NT2/D1 (cell line): ENCODE measurements at regions not wholly inside any gene's neighbourhood (a gene's known extent, or its start where the extent isn't known, plus 50 kb on each side); places are given as distances from the start of the nearest gene placed in this dataset.
"Not testable (repeated sequence)": the region's sequence is repeated elsewhere in the genome, so short reads cannot be mapped to it uniquely, and the experiment has no call there.

ENCODE experiments used
- DNase-seq: peaks from one replicate; pipeline ENCODE4 v3.0.0-alpha.2; 2011; ENCODE audit warnings: low read depth, low spot score
- H3K27me3 ChIP-seq: 2 replicates; pipeline ENCODE4 v1.6.0; 2011; ENCODE audit warnings: mild to moderate bottlenecking; ENCODE audit not compliant: insufficient read length, insufficient read depth
- H3K36me3 ChIP-seq: 2 replicates; pipeline ENCODE4 v1.6.1; 2011; ENCODE audit warnings: mild to moderate bottlenecking, low read length, mixed read lengths; ENCODE audit not compliant: insufficient read depth, insufficient read length
- H3K4me1 ChIP-seq: 2 replicates; pipeline ENCODE4 v1.5.1; 2011; ENCODE audit not compliant: insufficient read depth, insufficient read length
- H3K4me3 ChIP-seq: 2 replicates; pipeline ENCODE4 v1.5.1; 2011; ENCODE audit warnings: low read depth; ENCODE audit not compliant: insufficient read length
- H3K9ac ChIP-seq: 2 replicates; pipeline ENCODE4 v1.6.0; 2011; ENCODE audit warnings: low read depth; ENCODE audit not compliant: insufficient read length
- H3K9me3 ChIP-seq: 2 replicates; pipeline ENCODE4 v1.5.1; 2011; ENCODE audit warnings: mild to moderate bottlenecking, low read length; ENCODE audit not compliant: insufficient read depth
- SUZ12 ChIP-seq: IDR thresholded peaks from 2 replicates; pipeline ENCODE4 v1.6.1; 2011; ENCODE audit not compliant: insufficient read length, insufficient read depth; ENCODE audit errors: extremely low read depth
- YY1 ChIP-seq: IDR thresholded peaks from 2 replicates; pipeline ENCODE4 v1.6.1; 2011; ENCODE audit not compliant: insufficient read length, insufficient read depth
- ZNF274 ChIP-seq: IDR thresholded peaks from 2 replicates; pipeline ENCODE4 v1.6.1; 2011; ENCODE audit warnings: mild to moderate bottlenecking, low read depth, low read length

DNA sequence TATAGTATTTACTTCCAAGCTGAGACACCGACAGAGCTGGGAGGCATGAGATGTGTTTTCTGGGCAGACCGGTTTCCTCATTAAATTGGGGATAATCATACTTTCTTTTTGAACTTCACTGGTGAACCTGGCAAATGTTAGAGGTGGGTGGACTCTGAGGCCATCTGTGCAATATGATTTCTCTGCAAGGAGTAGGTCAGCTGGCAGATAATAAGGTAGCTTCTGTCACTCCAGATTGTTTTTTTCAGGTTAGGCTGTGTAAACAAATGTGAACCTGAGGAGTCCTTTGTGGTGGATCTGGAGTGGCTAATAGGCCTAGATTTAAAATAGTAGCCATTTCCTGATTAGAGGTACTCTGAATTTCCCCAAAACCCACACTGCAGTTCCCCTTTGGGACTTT is 75.4 kb upstream of the S1PR3 start:
- no peaks in the 10 kb centered on the region for H3K4me1 ChIP-seq
- H3K27me3 ChIP-seq = no peaks in the 10 kb centered on the region
- DNase-seq = no peak
- TF ChIP-seq SUZ12 (no peak), ZNF274 (no peak), YY1 (no peak)
- peaks cover 24% of the 10 kb centered on the region for H3K9me3 ChIP-seq
- H3K9ac ChIP-seq = no peak overlapping the region
- no peaks in the 10 kb centered on the region for H3K36me3 ChIP-seq
- H3K4me3 ChIP-seq = no peak overlapping the region

DNA sequence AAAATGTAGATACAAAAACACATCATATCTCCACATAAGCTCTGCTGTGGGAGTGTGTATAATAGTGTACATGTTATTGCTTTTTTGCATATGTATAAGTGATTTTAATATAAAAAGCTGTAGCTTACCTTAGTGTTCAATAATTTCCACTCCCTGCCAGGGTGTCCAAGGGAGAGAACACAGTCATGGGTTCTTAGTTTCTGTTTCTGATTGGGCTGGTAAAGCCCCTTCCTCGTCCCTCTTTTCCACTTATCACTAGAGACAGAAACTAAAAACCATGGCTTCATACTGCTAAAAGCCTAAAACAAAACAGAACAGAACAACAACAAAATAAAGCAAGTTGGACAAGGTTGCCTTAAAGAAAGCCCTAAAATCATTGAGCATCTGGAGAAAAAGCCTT is 74.4 kb upstream of the S1PR3 start:
- Histone ChIP-seq H3K9ac (no peak overlapping the region), H3K27me3 (no peaks in the 10 kb centered on the region), H3K4me3 (no peak overlapping the region), H3K4me1 (no peaks in the 10 kb centered on the region), H3K9me3 (peaks cover 24% of the 10 kb centered on the region), H3K36me3 (no peaks in the 10 kb centered on the region)
- no peak for TF ChIP-seq ZNF274
- no peak for TF ChIP-seq SUZ12
- no peak for TF ChIP-seq YY1
- no peak for DNase-seq

DNA sequence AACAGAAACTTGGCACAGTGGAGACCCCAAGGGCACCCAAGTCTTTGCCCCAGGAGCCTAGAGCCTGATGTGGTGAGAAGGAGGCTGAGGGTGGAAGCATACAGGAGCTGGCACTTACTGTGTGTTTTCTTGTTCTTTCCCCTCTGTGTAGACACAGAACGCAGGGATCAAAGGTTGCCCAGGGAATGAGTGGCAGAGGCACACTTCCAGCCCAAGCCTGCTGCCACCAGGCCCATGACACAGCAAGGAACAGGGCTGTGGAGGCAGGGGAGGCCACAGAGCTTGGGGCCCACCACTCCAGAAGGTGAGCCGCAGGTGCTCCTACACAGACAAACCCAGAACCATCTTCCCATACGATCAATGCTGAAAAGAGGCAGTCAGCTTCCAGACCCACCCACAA is 73.9 kb upstream of the S1PR3 start:
- peaks cover 24% of the 10 kb centered on the region for H3K9me3 ChIP-seq
- H3K9ac ChIP-seq = no peak overlapping the region
- H3K27me3 ChIP-seq = no peaks in the 10 kb centered on the region
- H3K4me1 ChIP-seq = no peaks in the 10 kb centered on the region
- TF ChIP-seq ZNF274 (no peak), SUZ12 (no peak), YY1 (no peak)
- no peak for DNase-seq
- H3K36me3 ChIP-seq = no peaks in the 10 kb centered on the region
- no peak overlapping the region for H3K4me3 ChIP-seq

DNA sequence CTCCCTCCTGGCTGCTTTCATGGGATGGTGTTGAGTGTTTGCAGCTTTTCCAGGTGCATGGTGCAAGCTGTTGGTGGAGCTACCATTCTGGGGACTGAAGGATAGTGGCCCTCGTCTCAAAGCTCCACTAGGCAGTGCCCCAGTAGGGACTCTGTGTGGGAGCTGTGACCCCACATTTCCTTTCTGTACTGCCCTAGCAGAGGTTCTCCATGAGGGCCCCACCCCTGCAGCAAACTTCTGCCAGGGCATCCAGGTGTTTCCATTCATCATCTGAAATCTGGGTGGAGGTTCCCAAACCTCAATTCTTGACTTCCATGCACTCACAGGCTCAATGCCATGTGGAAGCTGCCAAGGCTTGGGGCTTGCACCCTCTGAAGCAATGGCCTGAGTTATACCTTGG is 72.7 kb upstream of the S1PR3 start:
- H3K9me3 ChIP-seq = peaks cover 24% of the 10 kb centered on the region
- H3K9ac ChIP-seq, H3K27me3 ChIP-seq, H3K4me1 ChIP-seq, DNase-seq, H3K4me3 ChIP-seq, H3K36me3 ChIP-seq: not testable (repeated sequence)

DNA sequence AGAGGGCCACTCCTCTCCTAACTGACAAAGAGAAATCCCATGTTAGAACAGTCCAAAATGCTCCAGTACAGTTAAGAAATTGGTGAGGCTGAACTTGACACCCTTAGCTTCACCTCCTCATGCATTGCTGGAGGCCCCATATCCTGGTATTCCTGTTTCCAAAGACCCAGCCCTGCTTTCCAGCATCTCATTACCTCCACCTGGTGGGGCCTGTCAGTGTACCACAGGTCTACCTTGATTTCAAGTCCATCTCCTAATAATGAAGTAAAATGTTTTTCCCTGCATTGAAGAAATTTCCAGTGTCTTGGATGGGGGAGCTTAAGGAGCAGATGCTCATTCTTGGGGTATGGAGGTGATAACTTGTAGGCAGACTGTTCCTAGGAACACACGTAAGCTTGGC is 70.6 kb upstream of the S1PR3 start:
- Histone ChIP-seq H3K4me3 (no peak overlapping the region), H3K9me3 (peaks cover 24% of the 10 kb centered on the region), H3K9ac (no peak overlapping the region), H3K4me1 (no peaks in the 10 kb centered on the region), H3K27me3 (no peaks in the 10 kb centered on the region), H3K36me3 (no peaks in the 10 kb centered on the region)
- DNase-seq = no peak
- TF ChIP-seq ZNF274 = no peak
- no peak for TF ChIP-seq SUZ12
- TF ChIP-seq YY1 = no peak

DNA sequence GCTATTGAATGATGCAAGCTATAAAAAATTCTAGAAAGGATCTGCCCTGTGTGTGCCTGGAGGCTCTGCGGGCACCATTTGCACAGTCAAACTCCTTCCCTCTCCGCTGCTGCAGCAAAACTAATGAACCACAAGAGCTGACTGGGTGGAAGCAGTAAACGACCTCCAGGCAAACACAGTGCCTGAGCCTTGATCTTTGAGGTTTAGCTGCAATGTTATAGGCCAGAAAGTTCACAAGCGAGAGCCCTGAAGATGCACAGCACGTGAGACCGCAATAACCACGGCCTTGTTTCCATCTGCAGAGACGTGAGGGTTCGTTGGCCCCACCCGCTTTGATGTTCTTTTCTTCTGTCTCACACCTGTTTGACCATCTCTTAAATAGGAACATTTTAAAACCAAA is 69.2 kb upstream of the S1PR3 start:
- Histone ChIP-seq H3K4me1 (no peaks in the 10 kb centered on the region), H3K36me3 (no peaks in the 10 kb centered on the region), H3K9ac (no peak overlapping the region), H3K27me3 (no peaks in the 10 kb centered on the region), H3K4me3 (no peak overlapping the region), H3K9me3 (peaks cover 24% of the 10 kb centered on the region)
- DNase-seq = no peak
- TF ChIP-seq ZNF274 (no peak), SUZ12 (no peak), YY1 (no peak)

DNA sequence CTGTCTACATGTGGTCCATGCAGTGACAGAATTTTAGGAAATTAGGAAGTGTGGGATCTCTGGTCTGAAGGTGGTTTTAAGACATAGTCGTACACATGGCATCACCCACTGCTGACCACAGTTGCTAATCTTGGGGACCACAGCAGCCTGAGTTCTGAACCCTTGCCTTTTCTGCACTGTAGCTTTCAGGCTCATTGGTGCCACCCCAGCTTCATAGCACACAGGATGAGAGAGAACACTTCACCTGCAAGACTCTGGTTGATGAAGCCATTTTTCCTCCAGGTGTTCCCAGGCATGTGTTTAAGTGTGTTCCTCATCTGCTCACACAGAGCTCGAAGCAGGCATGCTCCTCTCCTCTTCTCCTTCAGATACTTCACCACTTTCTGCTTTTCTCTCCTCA is 68.2 kb upstream of the S1PR3 start:
- H3K4me3 ChIP-seq = no peak overlapping the region
- H3K9ac ChIP-seq = no peak overlapping the region
- H3K4me1 ChIP-seq = no peaks in the 10 kb centered on the region
- DNase-seq = no peak
- TF ChIP-seq ZNF274 (no peak), SUZ12 (no peak), YY1 (no peak)
- H3K27me3 ChIP-seq = no peaks in the 10 kb centered on the region
- no peaks in the 10 kb centered on the region for H3K36me3 ChIP-seq
- peaks cover 15% of the 10 kb centered on the region; the same call in 1 of the 2 replicates for H3K9me3 ChIP-seq

DNA sequence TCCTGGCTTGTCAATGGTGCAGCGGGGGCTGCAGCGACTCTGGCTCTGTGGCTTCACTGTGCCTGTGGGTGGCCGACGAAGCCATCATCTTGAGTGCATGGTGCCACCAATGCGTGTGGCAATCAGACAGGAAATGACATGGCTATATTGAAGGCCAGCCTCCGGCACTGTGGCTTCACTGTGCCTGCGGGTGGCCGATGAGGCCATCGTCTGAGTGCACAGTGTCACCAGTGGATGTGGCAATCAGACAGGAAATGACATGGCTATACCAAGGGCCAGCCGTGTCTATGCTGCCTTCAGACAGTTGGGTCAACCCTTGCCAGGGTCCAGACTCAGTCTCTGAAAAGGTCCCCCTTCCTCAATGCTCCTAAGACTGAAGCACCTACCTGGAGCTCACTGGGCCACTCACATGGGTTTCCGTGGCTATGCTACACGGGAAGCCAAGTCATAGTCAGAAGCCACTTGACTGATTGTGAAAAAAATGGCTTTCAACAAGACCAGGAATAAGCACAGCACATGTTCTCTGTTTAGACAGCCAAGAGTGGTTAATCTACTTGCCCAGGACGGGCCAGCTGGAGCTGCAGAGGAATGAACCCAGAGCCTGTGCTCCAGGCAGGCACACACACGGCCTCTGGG is 67.5 kb upstream of the S1PR3 start:
- TF ChIP-seq YY1 = no peak
- TF ChIP-seq ZNF274 = no peak
- no peak for TF ChIP-seq SUZ12
- Histone ChIP-seq H3K4me1 (no peaks in the 10 kb centered on the region), H3K4me3 (no peak overlapping the region), H3K9ac (no peak overlapping the region), H3K9me3 (peaks cover 9% of the 10 kb centered on the region; the same call in 1 of the 2 replicates), H3K27me3 (no peaks in the 10 kb centered on the region), H3K36me3 (no peaks in the 10 kb centered on the region)
- no peak for DNase-seq
